ENCODE measurements at regions not wholly inside any gene's neighbourhood (a gene's known extent, or its start where the extent isn't known, plus 50 kb on each side); places are given as distances from the start of the nearest gene placed in this dataset.

DNA sequence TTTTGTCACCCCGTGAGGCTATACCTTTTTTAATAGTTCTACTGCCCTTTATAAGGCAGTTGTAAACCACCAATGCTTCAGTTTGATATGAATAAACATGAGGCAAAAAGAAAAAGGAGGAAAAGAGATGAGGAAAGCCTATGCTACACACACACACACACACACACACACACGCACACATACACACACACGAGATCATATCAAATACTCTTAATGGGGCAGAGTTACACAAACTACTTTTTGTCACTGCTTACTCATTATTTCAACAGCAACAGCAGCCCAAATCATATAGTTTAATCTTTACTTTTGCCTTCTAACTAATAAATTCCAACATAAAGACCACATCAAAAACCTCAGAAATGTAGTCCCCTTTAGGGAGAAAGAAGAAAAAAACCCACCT is 116.8 kb upstream of the PAM start:
- TF ChIP-seq, protein P1, sequence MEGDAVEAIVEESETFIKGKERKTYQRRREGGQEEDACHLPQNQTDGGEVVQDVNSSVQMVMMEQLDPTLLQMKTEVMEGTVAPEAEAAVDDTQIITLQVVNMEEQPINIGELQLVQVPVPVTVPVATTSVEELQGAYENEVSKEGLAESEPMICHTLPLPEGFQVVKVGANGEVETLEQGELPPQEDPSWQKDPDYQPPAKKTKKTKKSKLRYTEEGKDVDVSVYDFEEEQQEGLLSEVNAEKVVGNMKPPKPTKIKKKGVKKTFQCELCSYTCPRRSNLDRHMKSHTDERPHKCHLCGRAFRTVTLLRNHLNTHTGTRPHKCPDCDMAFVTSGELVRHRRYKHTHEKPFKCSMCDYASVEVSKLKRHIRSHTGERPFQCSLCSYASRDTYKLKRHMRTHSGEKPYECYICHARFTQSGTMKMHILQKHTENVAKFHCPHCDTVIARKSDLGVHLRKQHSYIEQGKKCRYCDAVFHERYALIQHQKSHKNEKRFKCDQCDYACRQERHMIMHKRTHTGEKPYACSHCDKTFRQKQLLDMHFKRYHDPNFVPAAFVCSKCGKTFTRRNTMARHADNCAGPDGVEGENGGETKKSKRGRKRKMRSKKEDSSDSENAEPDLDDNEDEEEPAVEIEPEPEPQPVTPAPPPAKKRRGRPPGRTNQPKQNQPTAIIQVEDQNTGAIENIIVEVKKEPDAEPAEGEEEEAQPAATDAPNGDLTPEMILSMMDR (conservative IDR thresholded peaks at IDR 0.05) = no peak
- Mint-ChIP-seq H3K9me3 (peaks cover 3% of the 10 kb centered on the region), H3K36me3 (no peaks in the 10 kb centered on the region), H3K27ac (no peak overlapping the region), H3K4me1 (ENCODE audit: unreplicated experiment) (no peaks in the 10 kb centered on the region), H3K4me3 (no peak overlapping the region), H3K27me3 (no peaks in the 10 kb centered on the region)
- DNase-seq (ENCODE audit: extremely low spot score, unreplicated experiment) = no peak

DNA sequence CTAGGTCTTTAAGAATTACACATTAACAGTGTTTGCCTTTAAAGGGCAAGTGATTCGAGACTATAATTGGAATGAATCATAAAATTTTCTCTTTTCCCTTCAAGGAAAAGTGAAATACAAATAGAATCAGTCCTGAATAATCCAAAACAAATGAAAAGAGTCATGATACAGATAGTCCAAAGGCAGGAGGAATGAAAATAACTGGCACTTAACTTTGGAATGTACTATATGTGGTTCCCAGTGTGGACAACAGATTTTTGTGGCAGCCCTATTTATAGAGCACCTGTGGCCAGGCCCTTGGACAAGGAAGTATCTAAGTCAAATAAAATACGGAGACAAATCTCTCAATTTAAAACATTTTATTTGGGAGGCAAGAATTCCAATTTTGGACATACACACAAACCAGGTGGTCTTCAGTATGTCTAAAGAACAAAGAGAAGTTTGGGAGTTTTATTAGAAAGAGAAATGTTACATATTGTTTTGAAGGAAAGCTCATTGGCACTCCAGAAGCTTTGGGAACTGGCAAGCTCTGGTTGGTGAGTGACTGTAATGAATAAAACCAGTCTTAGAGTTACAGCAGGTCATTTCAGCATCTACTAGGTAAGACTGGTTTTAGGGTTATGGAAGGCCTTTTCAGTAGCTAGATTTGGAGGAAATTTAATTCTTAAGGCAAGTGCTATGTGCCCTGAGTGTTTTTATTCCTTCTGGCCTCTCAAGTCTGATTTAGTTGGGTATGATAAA is 116.0 kb upstream of the PAM start:
- Mint-ChIP-seq H3K9me3 (no peaks in the 10 kb centered on the region), H3K27ac (no peak overlapping the region), H3K4me3 (no peak overlapping the region), H3K27me3 (no peaks in the 10 kb centered on the region), H3K4me1 (ENCODE audit: unreplicated experiment) (no peaks in the 10 kb centered on the region), H3K36me3 (no peaks in the 10 kb centered on the region)
- DNase-seq (ENCODE audit: extremely low spot score, unreplicated experiment) = no peak
- TF ChIP-seq, protein P1 (conservative IDR thresholded peaks at IDR 0.05) = no peak

DNA sequence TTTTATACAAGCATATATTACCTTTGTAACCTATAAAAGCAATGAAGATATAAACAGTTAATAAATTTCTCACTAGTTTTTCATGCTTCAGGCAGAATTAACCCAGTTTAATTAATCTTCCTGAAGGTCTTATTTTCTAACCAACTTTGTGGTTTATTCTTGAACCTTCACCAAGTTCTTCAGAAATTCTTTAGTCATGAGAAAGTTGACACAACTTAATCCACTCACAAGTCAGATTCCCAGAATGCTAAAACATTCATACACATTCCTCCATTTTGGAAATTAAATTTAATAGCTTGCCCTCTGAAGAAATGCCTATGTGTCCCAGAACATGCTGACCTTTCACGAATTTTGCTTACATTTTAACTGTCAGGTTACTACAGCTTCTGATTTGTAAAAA is 105.4 kb upstream of the PAM start:
- no peak overlapping the region for H3K27ac Mint-ChIP-seq
- H3K4me1 Mint-ChIP-seq (ENCODE audit: unreplicated experiment) = no peaks in the 10 kb centered on the region
- no peak overlapping the region for H3K4me3 Mint-ChIP-seq
- H3K27me3 Mint-ChIP-seq = no peaks in the 10 kb centered on the region
- no peak for DNase-seq (ENCODE audit: extremely low spot score, unreplicated experiment)
- TF ChIP-seq, protein P1 (conservative IDR thresholded peaks at IDR 0.05) = no peak
- H3K9me3 Mint-ChIP-seq = no peaks in the 10 kb centered on the region
- no peaks in the 10 kb centered on the region for H3K36me3 Mint-ChIP-seq

DNA sequence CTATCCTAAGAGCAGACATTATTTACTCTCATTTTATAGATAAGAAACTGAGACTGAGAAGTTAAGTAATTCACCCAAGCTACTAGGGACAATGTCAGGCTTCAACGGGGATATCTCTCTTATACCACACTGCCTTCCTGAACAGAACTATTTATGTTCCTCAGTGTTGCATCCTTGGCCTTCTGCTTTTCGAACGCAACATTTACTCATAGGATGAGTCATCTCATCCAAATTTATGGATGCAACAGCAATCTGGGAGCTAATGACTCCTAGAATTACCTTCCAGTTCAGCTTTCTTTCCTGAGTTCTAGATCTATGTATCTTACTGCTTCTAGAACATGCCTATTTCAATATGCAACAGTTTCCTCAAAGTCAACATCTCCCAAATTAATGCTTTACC is 103.6 kb upstream of the PAM start:
- no peaks in the 10 kb centered on the region for H3K36me3 Mint-ChIP-seq
- DNase-seq (ENCODE audit: extremely low spot score, unreplicated experiment) = no peak
- H3K27ac Mint-ChIP-seq = no peak overlapping the region

DNA sequence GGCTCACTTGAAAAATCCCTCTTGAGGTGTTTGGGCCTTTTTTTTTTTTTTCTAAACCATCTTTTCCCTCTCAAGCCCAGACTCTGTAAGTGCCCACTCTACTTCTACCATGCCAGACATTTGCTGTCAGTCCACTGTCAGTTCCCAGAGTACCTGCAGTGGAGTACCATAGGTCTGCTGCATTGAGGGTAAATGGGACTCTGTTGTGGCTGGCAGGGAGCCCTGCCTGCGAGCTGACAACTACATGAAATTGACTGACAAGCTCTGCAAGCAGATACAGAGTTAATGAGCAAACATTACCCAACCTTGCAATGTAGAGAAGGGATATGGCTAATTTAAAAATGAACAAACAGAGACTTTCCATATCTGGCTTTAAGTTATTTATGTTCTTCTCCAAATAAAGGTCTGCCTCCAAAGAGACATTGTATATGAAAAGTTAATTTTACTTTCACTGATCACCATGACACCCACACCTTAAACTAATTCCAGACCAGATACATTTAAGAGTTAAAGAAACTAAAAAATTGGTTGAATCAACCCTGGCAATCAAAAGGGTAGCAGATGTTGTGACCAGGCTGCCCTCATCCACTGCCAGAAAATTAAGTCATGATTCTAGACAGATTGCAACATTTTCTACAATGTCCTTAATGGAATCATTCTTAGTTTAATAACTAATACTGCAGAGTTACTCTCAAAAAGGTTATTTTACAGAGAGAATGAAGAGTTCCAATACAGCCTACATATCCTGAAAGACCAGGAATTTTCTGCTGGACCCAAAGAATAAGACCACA is 100.4 kb upstream of the PAM start:
- Mint-ChIP-seq H3K27ac (no peak overlapping the region), H3K36me3 (no peaks in the 10 kb centered on the region), H3K27me3 (peaks cover 3% of the 10 kb centered on the region), H3K9me3 (no peaks in the 10 kb centered on the region), H3K4me3 (no peak overlapping the region), H3K4me1 (ENCODE audit: unreplicated experiment) (no peaks in the 10 kb centered on the region)
- TF ChIP-seq, protein P1 (conservative IDR thresholded peaks at IDR 0.05) = no peak
- DNase-seq (ENCODE audit: extremely low spot score, unreplicated experiment) = no peak

More for the DNA sequence above, 103.6 kb upstream of the PAM start:
- Mint-ChIP-seq H3K27me3 (peaks cover 3% of the 10 kb centered on the region), H3K9me3 (no peaks in the 10 kb centered on the region), H3K4me3 (no peak overlapping the region), H3K4me1 (ENCODE audit: unreplicated experiment) (no peaks in the 10 kb centered on the region)
- TF ChIP-seq, protein P1 (conservative IDR thresholded peaks at IDR 0.05) = no peak
